ENCODE measurements at regions not wholly inside any gene's neighbourhood (a gene's known extent, or its start where the extent isn't known, plus 50 kb on each side); places are given as distances from the start of the nearest gene placed in this dataset.

DNA sequence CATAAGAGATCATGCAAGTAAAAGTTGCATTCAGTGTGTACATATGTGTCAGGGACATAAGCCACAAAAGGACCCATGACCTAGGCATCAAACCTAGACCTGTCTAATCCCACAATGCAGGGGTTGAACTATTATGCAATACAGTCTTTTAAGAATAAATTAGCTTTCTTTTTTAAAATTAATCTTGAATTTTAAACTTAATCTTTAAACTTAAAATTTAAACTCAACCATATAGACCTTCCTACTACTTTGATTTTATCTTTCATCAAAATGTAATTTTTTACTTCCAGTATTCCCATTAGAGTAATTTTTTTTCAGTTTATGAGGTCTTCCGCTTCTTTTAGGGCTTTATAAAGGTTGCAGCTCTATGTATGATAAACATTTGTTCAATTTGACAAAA is 702.9 kb downstream of the SUCLG1 start:
- no peak overlapping the region for H3K27ac Mint-ChIP-seq (ENCODE audit: unreplicated experiment)
- no peak for TF ChIP-seq CTCF (IDR thresholded peaks at IDR 0.05)
- H3K4me1 Mint-ChIP-seq (ENCODE audit: low read depth) = no peaks in the 10 kb centered on the region
- H3K9me3 Mint-ChIP-seq (ENCODE audit: low read depth) = peaks cover 13% of the 10 kb centered on the region
- no peak for DNase-seq (ENCODE audit: low spot score)
- no peak overlapping the region for H3K4me3 Mint-ChIP-seq (ENCODE audit: unreplicated experiment)
- H3K27me3 Mint-ChIP-seq (ENCODE audit: low read depth) = no peaks in the 10 kb centered on the region
- H3K36me3 Mint-ChIP-seq (ENCODE audit: low read depth) = no peaks in the 10 kb centered on the region

GRCh38 chr2:83747141-83747540 is 711.9 kb downstream of the SUCLG1 start:
- Mint-ChIP-seq H3K27ac (ENCODE audit: unreplicated experiment) (no peak overlapping the region), H3K4me1 (ENCODE audit: low read depth) (no peaks in the 10 kb centered on the region), H3K9me3 (ENCODE audit: low read depth) (peaks cover 11% of the 10 kb centered on the region), H3K36me3 (ENCODE audit: low read depth) (no peaks in the 10 kb centered on the region), H3K27me3 (ENCODE audit: low read depth) (no peaks in the 10 kb centered on the region), H3K4me3 (ENCODE audit: unreplicated experiment) (no peak overlapping the region)
- TF ChIP-seq CTCF (IDR thresholded peaks at IDR 0.05) = no peak
- no peak for DNase-seq (ENCODE audit: low spot score)

GRCh38 chr2:83744855-83745254 is 714.2 kb downstream of the SUCLG1 start:
- no peak overlapping the region for H3K27ac Mint-ChIP-seq (ENCODE audit: unreplicated experiment)
- H3K9me3 Mint-ChIP-seq (ENCODE audit: low read depth) = peaks cover 25% of the 10 kb centered on the region
- no peak for DNase-seq (ENCODE audit: low spot score)
- no peaks in the 10 kb centered on the region for H3K36me3 Mint-ChIP-seq (ENCODE audit: low read depth)
- no peak for TF ChIP-seq CTCF (IDR thresholded peaks at IDR 0.05)
- H3K4me1 Mint-ChIP-seq (ENCODE audit: low read depth) = no peaks in the 10 kb centered on the region
- no peaks in the 10 kb centered on the region for H3K27me3 Mint-ChIP-seq (ENCODE audit: low read depth)
- no peak overlapping the region for H3K4me3 Mint-ChIP-seq (ENCODE audit: unreplicated experiment)

GRCh38 chr2:83742117-83742782 is 716.8 kb downstream of the SUCLG1 start:
- no peak for TF ChIP-seq CTCF (IDR thresholded peaks at IDR 0.05)
- H3K36me3 Mint-ChIP-seq (ENCODE audit: low read depth) = no peaks in the 10 kb centered on the region
- DNase-seq (ENCODE audit: low spot score) = no peak

DNA sequence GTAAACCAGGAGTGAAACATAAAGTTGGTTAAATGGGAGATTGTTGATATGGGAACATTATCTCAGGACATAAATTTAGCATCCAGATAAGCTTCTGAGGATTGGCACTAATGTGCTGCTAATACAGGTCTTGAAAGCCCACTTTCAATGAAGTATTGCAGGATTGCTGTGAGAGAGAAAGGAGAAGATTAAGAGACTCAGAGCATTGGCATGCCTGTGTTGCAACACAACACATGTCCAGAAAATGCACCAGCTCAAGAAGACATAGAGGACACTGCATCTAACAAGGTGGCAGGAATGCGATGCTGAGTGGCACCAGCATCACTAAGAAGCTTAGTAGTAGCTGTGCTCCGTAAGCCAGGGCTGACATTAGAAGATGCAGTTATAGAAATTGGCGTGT is 728.9 kb downstream of the SUCLG1 start:
- peaks cover 12% of the 10 kb centered on the region for H3K9me3 Mint-ChIP-seq (ENCODE audit: low read depth)
- no peak overlapping the region for H3K4me3 Mint-ChIP-seq (ENCODE audit: unreplicated experiment)
- H3K36me3 Mint-ChIP-seq (ENCODE audit: low read depth) = no peaks in the 10 kb centered on the region
- H3K4me1 Mint-ChIP-seq (ENCODE audit: low read depth) = no peaks in the 10 kb centered on the region
- H3K27me3 Mint-ChIP-seq (ENCODE audit: low read depth) = peaks cover 2% of the 10 kb centered on the region
- TF ChIP-seq CTCF (IDR thresholded peaks at IDR 0.05) = no peak
- DNase-seq (ENCODE audit: low spot score) = no peak
- H3K27ac Mint-ChIP-seq (ENCODE audit: unreplicated experiment) = no peak overlapping the region

More at GRCh38 chr2:83742117-83742782, 716.8 kb downstream of the SUCLG1 start:
- H3K4me1 Mint-ChIP-seq (ENCODE audit: low read depth) = no peaks in the 10 kb centered on the region
- H3K27ac Mint-ChIP-seq (ENCODE audit: unreplicated experiment) = no peak overlapping the region
- H3K4me3 Mint-ChIP-seq (ENCODE audit: unreplicated experiment) = no peak overlapping the region
- H3K9me3 Mint-ChIP-seq (ENCODE audit: low read depth) = peaks cover 24% of the 10 kb centered on the region
- H3K27me3 Mint-ChIP-seq (ENCODE audit: low read depth) = no peaks in the 10 kb centered on the region

Measured in chondrocyte (in vitro differentiated cells).